ENCODE measurements at regions not wholly inside any gene's neighbourhood (a gene's known extent, or its start where the extent isn't known, plus 50 kb on each side); places are given as distances from the start of the nearest gene placed in this dataset.

DNA sequence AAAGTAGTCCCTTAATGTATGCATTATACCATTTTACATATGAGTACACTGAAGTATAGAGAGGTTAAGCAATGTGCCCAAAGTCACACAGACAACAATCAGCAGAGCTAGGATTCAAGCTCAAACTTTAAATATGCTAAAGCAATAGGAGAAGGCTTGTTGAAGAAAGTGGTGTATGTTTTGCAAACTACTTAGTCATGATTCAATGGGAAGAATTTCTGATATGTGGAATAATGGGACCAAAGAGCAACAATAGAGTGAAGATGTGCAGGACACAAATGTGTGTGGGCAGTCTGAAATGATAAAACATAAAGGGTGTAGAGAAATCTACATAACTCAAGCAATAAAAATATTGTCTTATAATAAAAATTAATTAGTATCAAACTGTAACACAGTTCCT, 109.0 kb upstream of the ARSJ start:
- ATAC-seq (no peak), DNase-seq (no peak)
- Histone ChIP-seq H3K27me3 (no peaks in the 10 kb centered on the region), H3K4me1 (no peaks in the 10 kb centered on the region), H3K27ac (no peak overlapping the region), H3K36me3 (no peaks in the 10 kb centered on the region), H3K9me3 (no peaks in the 10 kb centered on the region), H3K4me3 (no peak overlapping the region)
- intact Hi-C loops (cut with DNase I) = no loop called here
- TF ChIP-seq, protein P1, sequence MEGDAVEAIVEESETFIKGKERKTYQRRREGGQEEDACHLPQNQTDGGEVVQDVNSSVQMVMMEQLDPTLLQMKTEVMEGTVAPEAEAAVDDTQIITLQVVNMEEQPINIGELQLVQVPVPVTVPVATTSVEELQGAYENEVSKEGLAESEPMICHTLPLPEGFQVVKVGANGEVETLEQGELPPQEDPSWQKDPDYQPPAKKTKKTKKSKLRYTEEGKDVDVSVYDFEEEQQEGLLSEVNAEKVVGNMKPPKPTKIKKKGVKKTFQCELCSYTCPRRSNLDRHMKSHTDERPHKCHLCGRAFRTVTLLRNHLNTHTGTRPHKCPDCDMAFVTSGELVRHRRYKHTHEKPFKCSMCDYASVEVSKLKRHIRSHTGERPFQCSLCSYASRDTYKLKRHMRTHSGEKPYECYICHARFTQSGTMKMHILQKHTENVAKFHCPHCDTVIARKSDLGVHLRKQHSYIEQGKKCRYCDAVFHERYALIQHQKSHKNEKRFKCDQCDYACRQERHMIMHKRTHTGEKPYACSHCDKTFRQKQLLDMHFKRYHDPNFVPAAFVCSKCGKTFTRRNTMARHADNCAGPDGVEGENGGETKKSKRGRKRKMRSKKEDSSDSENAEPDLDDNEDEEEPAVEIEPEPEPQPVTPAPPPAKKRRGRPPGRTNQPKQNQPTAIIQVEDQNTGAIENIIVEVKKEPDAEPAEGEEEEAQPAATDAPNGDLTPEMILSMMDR (IDR thresholded peaks at IDR 0.05) = no peak

DNA sequence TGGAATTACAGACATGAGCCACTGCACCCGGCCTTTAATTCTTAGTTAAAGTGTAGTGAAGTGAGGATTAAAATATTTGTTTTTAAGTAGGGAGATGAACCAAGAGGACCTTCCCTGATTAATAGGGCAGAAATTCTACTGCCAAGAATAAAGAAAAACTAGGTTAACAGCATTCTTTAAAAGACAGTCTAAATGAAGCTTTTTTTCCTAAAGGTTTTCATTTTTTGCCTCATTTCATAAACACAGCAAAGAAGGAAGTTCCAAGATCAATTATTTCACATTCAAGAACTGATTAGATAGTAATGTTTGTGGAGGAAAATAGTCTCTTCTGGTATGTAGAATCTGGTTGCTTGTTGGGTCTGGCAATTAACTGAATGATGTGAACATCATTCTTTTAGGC, 112.1 kb upstream of the ARSJ start:
- Histone ChIP-seq H3K27me3 (no peaks in the 10 kb centered on the region), H3K36me3 (no peaks in the 10 kb centered on the region), H3K4me3 (no peak overlapping the region), H3K27ac (no peak overlapping the region), H3K9me3 (no peaks in the 10 kb centered on the region), H3K4me1 (no peaks in the 10 kb centered on the region)
- intact Hi-C loops (cut with DNase I) = no loop called here
- DNase-seq = no peak
- no peak for ATAC-seq
- TF ChIP-seq, protein P1 (IDR thresholded peaks at IDR 0.05) = no peak

DNA sequence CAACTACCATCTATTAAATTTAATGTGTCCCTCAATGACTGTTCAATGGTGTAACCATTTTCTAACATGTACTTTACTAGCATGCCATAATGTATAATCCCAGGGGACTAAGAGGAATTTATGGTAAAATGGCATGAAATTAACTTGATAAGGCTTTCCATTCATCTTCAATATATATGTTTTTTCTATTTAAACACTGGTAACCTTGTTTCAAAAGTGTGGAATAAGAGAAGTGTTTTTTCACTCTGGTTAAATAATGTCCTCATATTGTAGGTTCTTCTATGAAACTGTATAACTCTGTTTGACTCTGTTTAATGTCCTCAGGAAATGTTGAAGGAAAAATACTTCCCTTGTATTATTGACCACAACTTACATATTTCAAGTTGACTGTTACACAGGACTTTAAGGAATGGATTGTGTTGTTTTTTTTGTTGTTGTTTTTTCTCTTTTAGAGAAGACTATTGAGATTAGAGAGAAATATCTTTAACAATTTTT, 113.8 kb upstream of the ARSJ start:
- TF ChIP-seq, protein P1 (IDR thresholded peaks at IDR 0.05) = no peak
- Histone ChIP-seq H3K4me1 (no peaks in the 10 kb centered on the region), H3K4me3 (no peak overlapping the region), H3K27me3 (no peaks in the 10 kb centered on the region), H3K27ac (no peak overlapping the region), H3K36me3 (no peaks in the 10 kb centered on the region), H3K9me3 (no peaks in the 10 kb centered on the region)
- intact Hi-C loops (cut with DNase I) = no loop called here
- ATAC-seq (no peak), DNase-seq (no peak)

DNA sequence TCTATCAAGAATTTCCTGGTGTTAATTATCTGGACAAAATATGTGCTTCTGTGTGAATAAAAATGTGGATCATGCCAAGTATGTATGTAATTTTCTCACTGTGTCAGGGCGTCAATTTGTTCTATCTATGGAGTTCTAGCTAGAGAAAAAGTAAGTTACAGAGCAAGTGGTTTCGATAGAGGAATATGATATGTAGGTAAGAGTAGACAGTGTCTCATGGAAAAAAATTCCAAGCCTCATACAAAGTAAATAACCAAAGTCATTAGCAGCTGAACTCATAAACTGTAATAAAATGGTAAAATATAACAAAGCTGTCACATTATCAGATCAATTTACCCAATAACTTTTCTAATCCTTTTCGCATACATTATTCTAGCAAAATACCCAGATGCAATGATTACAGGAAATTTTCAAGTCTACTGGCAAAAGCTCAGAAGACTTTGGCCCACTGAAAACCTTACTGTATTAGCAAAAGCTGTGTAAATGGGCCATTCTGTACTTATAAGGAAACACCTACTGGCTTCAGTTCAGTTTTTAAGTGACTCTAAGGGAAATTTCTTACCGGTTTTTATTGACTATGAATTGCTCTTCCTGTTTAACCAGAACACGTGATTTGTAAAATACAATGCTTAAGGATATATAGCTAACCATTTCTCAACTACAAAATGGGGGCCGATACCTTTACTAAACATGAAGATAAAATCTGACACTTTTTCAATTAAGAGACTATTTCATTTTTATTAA, 121.0 kb upstream of the ARSJ start:
- Histone ChIP-seq H3K9me3 (no peaks in the 10 kb centered on the region), H3K27ac (no peak overlapping the region), H3K27me3 (no peaks in the 10 kb centered on the region), H3K36me3 (no peaks in the 10 kb centered on the region), H3K4me1 (no peaks in the 10 kb centered on the region), H3K4me3 (no peak overlapping the region)
- TF ChIP-seq, protein P1 (IDR thresholded peaks at IDR 0.05) = no peak
- ATAC-seq (no peak), DNase-seq (no peak)
- intact Hi-C loops (cut with DNase I) = no loop called here

DNA sequence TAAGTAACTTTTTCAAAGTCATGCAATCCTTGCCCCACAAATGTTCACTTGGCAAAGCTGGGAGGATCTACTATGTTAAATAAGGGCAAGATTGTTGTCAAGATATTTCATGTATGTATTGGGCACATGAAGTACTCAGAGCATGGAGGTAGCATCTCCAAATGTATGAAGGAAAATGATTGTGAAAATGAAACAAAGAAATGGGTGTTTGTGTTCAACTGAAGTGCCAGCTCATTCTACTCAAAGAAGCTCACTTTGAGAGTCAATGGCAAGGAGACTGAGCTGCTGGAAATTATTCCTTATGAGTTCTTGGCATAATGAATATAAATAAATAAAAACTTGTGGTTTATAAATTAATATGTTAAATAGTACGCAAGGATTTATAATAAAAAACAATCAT, 124.5 kb upstream of the ARSJ start:
- no peaks in the 10 kb centered on the region for H3K9me3 ChIP-seq
- no peak overlapping the region for H3K27ac ChIP-seq
- no peaks in the 10 kb centered on the region for H3K27me3 ChIP-seq
- TF ChIP-seq, protein P1 (IDR thresholded peaks at IDR 0.05) = no peak
- H3K4me1 ChIP-seq = no peaks in the 10 kb centered on the region
- DNase-seq (no peak), ATAC-seq (no peak)
- no peaks in the 10 kb centered on the region for H3K36me3 ChIP-seq
- no peak overlapping the region for H3K4me3 ChIP-seq
- intact Hi-C loops (cut with DNase I) = no loop called here
